ENCODE measurements at regions not wholly inside any gene's neighbourhood (a gene's known extent, or its start where the extent isn't known, plus 50 kb on each side); places are given as distances from the start of the nearest gene placed in this dataset.
"Not testable (repeated sequence)": the region's sequence is repeated elsewhere in the genome, so short reads cannot be mapped to it uniquely, and the experiment has no call there.

DNA sequence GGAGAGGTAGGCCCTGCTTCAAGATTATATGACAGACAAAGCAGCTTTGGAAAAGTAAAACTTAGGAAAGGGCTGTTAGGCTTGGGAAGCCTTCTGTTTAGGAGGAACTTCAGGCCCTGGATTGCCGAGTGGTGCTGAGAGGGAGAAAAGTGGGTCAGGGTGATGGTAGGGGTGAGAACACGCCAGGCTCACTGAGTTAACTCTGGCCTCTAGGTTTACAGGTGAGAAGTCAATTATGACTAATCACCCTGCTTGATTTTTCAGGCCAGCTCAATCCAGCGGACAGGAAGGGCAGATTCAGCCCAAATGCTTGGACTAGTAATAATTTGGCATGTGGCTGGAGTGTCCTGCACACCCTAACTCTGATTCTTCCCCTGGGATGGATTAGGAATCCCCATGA, 365.1 kb upstream of the LMCD1 start:
- DNase-seq (ENCODE audit: low read depth): no peak

DNA sequence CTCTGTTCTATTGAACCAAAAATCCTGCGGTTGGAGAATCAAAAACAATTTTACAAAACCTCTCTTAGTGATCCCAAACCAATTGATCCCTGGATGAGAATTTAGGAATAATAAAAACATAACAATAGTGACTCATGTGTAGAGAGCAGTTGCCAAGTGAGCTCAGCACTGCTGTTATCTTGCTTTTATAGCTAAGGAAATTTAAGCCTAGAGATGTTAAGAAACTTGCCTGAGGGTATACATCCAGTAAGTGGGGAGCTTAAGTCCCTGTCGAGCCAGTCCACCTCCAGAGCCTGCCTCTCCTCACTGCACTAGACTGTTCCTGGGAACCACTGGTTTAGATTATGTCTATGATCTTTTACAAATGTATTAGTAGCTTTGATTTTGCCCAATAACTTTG, 358.4 kb upstream of the LMCD1 start:
- no peak for DNase-seq (ENCODE audit: low read depth)

DNA sequence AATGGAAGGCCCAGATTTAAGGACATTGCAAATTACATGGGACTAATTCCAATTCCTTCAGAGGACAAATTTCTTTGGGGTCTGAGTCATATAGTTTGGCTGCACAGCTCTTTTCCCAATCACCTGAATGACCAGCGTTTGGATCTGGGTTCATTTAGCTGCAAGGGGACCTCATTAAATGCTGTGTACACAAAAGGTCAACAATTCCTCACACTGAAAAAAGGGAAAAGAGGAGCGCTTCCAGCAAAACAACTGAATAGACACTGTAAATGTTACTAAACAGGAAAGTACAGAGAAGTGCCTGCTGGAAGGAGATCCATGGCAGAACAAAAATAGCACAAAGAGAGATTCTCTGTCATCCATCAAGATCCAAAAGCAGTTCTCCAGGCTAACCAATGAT, 356.0 kb upstream of the LMCD1 start:
- no peak for DNase-seq (ENCODE audit: low read depth)

DNA sequence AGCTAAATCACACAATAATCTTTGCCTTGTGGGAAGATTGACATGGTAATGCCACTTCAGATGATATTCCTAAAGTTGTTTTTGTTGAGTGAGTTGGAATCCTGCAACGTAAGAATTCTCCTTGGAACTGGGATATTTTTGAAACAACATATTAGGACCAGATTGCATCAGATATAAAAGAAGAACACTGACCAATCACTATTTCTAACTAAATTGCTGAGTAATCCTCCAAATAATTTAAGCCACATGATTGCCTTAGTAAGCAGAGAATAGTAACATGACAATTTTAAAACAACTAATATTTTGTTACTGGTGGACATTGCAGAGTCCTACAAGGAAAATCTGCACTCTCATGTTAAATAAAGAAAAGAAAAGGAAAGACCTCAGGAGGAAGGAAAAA, 353.9 kb upstream of the LMCD1 start:
- DNase-seq (ENCODE audit: low read depth): no peak

DNA sequence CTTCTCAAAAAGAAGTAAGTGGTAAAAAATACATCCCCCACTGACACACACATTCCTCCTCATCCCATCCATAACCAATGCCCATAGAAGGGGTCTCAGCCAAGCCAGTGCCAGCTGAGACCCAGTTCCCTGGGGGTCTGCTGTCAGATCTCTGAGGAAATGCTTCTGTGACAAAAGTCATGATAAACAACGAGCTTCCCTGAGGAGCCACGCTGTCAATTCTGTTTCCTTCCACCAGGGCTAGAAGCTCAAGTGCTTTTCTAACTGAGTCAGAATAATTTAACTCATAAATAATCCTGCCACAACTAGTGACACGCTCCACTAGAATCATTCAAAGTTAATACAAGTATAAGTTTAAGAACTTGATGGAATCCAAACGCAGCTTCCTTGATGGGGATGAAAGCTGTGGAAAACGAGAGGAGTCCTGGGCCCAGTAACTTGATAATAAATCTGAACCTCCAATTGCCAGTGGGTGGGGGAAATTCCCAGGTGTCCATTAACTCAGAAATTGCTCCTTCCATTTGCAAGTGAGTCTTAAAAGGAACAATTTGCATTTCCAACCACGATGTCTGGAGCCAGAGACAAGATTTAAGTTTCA, 348.7 kb upstream of the LMCD1 start:
- no peak for DNase-seq (ENCODE audit: low read depth)

DNA sequence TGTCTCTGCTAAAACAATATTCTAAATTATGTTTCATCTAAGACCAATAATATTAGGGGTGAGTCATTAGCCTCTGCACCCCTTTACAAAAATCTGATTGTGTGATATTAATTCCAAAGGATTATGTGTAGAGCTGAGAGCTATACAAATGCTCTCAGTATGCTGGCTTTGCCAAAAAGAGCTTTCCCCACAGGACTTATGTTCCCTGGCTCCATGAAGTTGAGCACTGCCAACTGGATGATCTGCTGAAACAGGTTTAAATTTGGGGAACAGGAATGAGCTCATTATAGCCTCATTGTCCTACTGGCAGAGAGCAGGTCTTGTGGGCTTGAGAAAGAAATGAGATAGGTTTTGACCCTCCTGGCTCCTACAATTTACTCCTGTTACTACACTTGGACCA, 347.8 kb upstream of the LMCD1 start:
- DNase-seq (ENCODE audit: low read depth): no peak

DNA sequence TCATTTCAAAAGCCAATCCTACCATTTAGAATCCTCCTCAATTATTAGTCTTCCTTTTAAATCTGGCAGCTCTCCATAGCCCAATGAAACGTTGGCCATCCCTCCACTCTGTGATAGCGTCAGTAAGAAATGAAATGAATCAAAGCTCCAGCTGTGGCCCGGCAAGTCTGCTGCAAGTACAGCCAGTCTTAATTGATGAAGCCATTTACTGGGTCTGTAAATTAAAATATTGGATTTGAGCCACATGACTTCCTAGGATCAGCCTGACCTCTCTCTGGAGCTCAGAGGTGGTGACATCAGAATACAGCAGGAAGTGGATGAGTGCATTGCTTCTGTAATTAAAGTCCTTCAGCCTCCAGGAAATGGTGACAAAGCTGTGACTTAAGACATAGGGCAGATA, 347.0 kb upstream of the LMCD1 start:
- no peak for DNase-seq (ENCODE audit: low read depth)

DNA sequence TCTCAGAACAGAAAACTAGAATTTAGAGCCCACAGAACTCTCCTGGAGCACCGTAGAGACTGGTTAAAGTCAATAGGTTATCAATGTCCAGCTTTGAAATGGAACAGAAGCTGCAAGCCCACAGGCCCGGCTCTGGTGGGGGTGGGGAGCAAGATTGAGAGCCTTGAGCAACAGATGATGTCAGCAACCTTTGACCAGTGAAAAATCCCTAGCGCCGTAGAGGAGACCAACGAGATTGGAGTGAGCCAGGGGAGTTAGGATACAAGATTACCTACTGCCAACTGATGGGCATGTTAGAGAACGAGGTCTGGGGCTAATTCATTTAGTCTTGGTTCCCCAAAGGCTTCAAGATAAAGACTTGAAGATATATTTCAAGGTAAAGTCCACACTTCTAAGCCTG, 345.5 kb upstream of the LMCD1 start:
- no peak for DNase-seq (ENCODE audit: low read depth)

DNA sequence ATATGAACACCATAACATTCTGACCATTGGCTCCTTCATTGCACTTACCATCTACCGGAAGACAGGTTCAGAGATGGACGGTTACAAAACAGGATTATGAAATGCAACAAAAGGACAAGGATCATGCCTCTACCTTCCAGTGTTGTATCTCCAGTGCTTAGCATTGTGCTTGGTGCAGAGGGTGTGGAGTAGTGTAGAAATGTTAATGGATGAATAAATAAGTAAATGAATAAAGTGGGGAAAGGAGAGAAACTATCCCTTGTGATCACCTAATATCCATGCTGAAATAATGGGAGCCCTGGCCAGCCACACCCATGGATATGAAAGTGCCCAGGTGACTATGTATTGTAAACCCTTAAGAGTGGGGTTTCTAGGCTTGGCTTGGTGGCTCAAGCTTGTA, 344.8 kb upstream of the LMCD1 start:
- no peak for DNase-seq (ENCODE audit: low read depth)

DNA sequence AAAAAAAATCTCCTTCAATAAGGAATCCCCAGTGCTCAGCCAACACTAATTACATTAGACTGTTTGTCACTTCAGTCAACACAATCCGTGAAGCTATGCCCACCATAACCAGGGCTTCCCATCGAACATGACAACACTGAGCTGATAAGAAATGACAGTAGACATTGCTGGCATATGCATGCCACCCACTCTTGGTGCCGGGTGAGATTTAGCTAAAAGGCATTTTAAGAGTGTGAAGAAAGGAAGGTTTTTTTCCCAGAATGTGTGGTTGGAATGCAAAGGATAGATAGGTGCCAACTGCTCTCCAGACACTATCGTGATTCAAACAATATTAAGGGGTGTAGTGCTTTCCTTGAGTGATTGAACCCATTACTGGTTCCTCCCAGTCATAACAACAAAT, 344.0 kb upstream of the LMCD1 start:
- DNase-seq (ENCODE audit: low read depth): no peak

DNA sequence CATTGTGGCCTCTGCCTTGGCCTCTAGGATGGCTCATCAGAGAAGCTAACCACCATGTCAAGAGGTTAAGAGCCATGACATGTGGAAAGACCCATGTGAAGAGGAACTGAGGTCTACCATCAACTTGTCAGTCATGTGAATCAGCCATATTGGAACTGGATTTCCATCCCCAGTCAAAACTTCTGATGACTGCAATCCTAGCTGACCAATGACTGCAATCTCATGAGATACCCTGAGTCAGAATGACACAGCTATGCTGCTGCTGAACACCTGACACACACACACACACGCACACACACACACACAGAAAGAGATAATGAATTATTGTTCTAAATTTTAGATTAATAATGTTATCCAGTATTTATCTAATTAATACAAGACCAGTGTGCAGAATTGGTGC, 337.5 kb upstream of the LMCD1 start:
- DNase-seq (ENCODE audit: low read depth): no peak

DNA sequence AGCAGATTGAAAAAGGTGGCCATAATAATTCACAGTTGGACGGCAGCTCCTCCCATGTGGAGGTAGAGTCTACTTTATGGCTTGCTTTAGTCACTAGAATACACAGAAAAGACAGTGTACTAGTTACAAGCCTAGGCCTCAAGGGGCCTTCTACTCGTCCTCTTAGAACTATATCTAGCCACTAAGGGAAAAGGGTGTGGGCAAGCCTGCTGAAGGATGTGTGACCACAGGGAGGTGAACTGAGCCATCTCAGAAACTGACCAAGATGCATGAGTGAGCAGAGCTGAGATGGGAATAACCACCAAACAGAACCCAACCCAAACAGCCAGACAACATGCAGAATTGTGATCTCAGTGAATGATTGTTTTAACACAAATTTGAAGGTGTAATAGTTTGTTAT, 335.6 kb upstream of the LMCD1 start:
- DNase-seq (ENCODE audit: low read depth): no peak

DNA sequence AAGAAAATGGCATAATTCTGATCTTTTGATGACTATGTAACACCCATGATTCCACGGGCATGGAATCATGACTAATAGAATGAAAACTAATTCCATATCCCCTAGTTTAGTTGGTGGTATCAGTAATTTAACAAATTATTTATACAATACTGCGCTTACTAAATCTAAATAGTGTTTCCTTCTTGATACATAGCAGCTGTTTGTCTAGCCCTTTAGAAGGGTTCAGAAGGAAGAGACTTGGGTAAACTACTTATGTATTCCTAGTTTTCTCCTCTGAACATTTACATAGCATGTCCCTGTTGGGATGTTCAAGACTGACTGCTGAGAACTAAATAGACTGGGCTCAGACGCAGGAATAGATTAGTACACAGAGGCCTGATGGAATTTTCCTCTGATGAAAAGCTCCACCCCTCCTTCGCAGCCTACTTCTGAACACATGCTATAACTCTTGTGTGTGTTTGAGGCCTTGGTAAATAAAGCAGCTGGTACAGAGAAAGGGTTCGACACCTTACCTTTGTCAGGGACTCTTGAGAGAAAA, 330.6 kb upstream of the LMCD1 start:
- no peak for DNase-seq (ENCODE audit: low read depth)

DNA sequence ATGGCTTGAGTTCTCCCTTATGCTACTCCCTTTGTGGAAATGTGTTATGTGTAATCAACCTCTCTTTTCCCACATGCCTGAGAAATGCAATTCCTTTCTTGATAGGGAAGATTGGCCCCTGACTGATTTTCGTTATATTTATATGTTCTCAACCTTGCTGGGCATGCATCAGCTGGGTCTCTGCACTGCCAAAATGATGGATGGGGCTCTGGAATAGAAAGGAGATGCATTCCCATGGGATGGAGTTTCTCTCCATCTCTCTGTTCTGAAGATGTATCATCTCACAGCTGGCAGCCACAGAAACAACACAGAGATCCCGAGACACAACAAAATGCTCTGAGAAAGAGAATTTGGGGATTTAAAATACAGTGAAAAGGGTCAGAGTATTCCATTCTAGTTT, 327.7 kb upstream of the LMCD1 start:
- DNase-seq (ENCODE audit: low read depth): no peak

DNA sequence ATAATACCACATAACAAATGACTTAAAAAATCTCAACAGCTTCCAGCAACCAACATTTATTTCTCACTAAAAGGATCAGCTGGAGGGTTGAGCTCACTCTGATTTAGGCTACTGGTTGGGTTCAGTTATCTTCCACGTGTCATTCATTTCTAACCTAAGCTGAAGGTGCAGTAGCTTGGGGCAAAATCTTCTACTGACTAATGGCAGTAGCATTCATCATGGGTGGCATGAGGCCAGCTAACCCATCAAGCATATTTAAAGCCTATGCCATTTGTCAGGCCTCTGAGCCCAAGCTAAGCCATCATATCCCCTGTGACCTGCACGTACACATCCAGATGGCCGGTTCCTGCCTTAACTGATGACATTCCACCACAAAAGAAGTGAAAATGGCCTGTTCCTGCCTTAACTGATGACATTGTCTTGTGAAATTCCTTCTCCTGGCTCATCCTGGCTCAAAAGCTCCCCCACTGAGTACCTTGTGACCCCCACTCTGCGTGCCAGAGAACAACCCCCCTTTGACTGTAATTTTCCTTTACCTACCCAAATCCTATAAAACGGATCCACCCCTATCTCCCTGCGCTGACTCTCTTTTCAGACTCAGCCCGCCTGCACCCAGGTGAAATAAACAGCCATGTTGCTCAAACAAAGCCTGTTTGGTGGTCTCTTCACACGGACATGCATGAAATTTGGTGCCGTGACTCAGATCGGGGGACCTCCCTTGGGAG, 324.7 kb upstream of the LMCD1 start:
- not testable (repeated sequence) for DNase-seq (ENCODE audit: low read depth)

DNA sequence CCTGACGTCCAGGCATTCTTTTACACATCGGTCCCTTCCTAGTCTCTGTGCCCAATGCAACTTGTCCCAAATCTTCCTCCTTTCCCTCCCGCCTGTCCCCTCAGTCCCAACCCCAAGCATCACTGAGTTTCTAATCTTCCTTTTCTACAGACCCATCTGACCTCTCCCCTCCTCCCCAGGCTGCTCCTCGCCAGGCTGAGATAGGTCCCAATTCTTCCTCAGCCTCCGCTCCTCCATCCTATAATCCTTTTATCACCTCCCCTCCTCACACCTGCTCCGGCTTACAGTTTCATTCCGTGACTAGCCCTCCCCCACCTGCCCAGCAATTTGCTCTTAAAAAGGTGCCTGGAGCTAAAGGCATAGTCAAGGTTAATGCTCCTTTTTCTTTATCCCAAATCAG, 323.1 kb upstream of the LMCD1 start:
- not testable (repeated sequence) for DNase-seq (ENCODE audit: low read depth)

DNA sequence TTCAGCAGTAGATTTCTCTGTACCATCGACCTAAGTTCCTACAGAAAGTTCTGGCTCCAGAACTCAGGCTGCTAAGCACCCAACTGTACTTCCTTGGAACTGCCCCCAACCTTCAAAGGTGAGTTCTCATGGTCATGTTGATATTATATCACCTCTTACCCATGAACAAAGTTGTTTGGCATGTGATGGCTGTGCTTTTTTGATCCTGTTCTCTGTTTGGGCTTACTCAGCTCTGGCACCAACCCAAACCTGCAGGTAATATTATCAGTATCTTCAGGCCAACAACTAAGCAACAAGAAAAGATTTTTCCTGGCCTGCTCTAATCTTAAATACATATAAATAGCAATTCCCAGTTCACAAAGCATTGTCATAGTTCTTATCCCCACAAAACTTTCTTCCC, 318.7 kb upstream of the LMCD1 start:
- no peak for DNase-seq (ENCODE audit: low read depth)

DNA sequence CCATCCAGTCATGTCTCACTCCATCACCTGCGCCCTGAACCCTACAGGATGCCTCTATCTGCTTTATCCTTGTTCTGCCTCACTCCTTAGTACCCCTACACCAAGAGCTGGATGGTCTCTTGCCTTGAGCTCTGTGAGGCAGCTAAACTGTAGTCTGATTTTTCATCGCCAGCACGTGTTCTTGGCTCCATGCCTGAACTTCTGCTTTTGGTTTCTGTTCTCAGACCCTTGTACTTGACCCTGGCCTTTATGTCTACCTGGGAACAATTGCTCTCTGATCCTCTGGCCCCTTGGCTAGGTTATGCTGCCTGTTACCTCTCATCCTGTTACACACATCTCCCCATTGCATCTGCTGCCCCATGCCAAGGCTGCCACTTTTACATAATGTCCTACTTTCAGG, 318.0 kb upstream of the LMCD1 start:
- DNase-seq (ENCODE audit: low read depth): no peak

DNA sequence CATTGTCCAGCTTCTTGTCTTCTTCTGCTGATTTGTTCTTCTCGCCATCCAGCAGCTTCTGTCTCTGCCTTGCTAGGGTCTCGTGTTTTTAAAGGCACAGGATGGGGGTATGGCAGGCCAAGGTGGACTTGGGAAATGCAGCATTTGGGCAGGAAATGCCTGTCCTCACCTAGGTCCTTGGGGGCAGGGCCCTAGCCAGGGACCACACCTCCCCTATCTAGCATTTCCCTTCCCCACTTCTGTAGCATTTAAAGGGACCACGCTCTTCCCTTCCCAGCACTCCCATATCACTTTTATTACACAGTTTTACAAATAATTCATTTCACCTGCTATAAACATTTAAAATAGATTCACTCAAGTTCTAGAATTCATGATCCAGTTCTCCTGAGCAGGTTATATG, 315.4 kb upstream of the LMCD1 start:
- DNase-seq (ENCODE audit: low read depth): no peak

DNA sequence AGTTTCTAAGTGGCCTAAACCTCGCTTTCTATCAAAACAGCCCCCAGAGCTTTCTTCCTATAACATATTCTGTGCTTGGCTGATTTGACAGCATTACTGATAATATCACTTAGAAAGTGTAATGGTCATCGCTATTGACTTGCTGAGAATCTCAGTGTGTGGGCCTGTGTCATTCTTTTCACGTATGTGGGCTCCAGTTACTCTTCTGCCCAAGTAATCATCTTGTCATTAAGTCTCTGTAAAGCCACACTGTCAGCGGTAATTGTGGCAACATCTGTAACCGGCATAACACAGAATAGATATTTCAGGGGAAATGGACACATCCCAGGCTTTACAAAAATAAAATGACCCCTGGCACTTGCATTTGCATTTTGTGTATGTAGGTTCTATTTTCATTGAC, 313.6 kb upstream of the LMCD1 start:
- no peak for DNase-seq (ENCODE audit: low read depth)

DNA sequence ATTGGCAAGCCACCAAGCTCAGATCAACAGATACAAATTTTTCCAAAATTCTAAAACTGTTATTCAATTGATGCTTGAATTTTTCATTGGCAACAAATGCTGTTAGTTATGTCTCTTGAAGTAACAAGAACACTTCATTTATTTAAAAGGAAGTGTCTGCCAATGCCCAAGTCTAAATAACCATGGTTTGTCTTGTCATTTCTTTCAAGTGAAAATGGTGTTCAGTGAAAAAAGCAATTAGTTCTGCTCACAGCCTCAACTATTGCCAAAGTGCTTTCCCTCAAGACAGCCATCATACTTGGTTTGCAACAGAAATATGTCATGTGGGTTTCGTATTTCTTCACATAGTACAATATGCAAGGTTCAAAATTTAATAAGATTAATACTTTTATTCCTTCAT, 312.6 kb upstream of the LMCD1 start:
- DNase-seq (ENCODE audit: low read depth): no peak

DNA sequence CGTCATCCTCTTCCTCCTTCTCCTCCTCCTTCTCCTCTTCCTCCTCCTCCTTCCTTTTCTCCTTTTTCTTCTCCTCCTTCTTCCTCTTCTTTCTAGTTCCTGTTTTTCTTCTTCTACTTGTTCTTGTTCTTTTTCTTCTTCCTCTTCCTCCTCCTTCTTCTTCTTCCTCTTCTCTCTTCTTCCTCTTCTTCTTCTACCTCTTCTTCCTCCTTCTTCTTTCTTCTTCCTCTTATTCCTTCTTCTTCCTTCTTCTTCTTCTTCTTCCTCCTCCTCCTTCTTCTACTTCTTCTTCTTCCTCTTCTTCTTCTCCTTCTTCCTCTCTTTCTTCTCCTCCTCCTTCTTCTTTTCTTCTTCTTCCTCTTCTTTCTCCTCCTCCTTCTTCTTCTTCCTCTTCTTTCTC, 310.2 kb upstream of the LMCD1 start:
- no peak for DNase-seq (ENCODE audit: low read depth)

DNA sequence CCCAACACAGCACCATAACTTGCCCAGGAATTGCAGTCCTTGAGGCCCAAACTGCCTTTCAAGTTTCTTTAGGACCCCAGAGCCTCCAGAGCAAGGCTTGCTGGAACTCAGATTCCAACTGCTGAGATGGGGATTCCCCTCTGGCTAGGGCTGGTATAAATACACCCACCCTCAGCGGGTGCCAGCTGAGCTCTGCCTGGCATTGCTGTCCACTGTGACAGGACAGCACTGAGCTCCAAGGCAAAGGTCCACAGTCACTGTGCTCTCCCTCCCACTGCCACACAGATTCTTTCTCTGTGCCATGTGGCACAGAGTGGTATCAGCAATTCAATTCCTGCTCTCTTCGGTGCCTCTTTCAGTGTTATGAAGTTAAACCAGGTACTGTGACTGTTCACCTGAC, 304.2 kb upstream of the LMCD1 start:
- no peak for DNase-seq (ENCODE audit: low read depth)

DNA sequence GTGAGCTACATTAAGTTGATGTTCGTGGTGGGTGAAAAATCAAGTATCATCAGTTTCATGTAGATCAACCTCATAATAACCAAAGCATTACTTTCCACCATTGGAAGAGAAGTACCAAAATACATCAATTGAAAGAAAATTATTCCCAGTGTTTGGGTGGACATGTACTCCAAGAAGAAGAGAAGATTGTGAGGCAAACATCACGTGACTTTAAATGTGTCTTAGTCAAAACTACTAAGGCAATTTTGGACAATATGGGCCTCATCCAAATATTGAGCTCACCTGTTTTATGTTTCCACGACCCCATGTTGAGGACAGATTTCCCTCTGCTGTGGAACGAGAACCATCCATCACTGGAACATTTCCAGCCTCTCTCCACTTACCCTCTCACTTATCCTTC, 303.0 kb upstream of the LMCD1 start:
- DNase-seq (ENCODE audit: low read depth): no peak
